H1 (cell line): ENCODE measurements at regions not wholly inside any gene's neighbourhood (a gene's known extent, or its start where the extent isn't known, plus 50 kb on each side); places are given as distances from the start of the nearest gene placed in this dataset.

Source experiments
- CBX5 ChIP-seq: fragments of 300-800, 300-1000 bp; sonication (generic); IDR thresholded peaks from 2 replicates; pipeline ENCODE4 v1.7.1; 2016; ENCODE audit warnings: antibody characterized with exemption, low read length, low read depth
- CEBPB ChIP-seq: IDR thresholded peaks from 2 replicates; pipeline ENCODE4 v1.6.1; 2012; ENCODE audit warnings: low read depth, low read length
- CREB1 ChIP-seq: IDR thresholded peaks from 2 replicates; pipeline ENCODE4 v1.6.1; 2012; ENCODE audit warnings: inconsistent platforms
- GABPA ChIP-seq: IDR thresholded peaks from 2 replicates; pipeline ENCODE4 v1.6.1; 2011; ENCODE audit warnings: mild to moderate bottlenecking, low read length, moderate library complexity, borderline replicate concordance; ENCODE audit not compliant: insufficient read depth
- KDM1A ChIP-seq: fragments of 200-600, 300-600 bp; sonication (generic); IDR thresholded peaks from 2 replicates; pipeline ENCODE4 v1.7.1; 2016; ENCODE audit warnings: mild to moderate bottlenecking, low read length, borderline replicate concordance
- POLR2AphosphoS5 ChIP-seq: IDR thresholded peaks from 2 replicates; pipeline ENCODE4 v1.6.1; 2011; ENCODE audit warnings: low read depth, low read length
- POU5F1 ChIP-seq: IDR thresholded peaks from 2 replicates; pipeline ENCODE4 v1.6.1; 2011; ENCODE audit warnings: low read depth, mild to moderate bottlenecking, low read length, moderate library complexity
- SIRT6 ChIP-seq: IDR thresholded peaks from one replicate; pipeline ENCODE4 v1.7.1; 2012; ENCODE audit warnings: low read length, inconsistent platforms
- SP1 ChIP-seq: IDR thresholded peaks from 2 replicates; pipeline ENCODE4 v1.6.1; 2011; ENCODE audit warnings: low read depth, low read length
- TF ChIP-seq, protein P1 (sequence below): fragments of 300-600 bp; sonication (generic); IDR thresholded peaks from 2 replicates; pipeline ENCODE4 v1.7.1; 2012; ENCODE audit warnings: low read length, moderate library complexity, mild to moderate bottlenecking, inconsistent platforms; ENCODE audit not compliant: insufficient replicate concordance
- TF ChIP-seq, protein P2 (sequence below): IDR thresholded peaks from 2 replicates; pipeline ENCODE4 v1.6.1; 2012; ENCODE audit warnings: low read length, inconsistent platforms

GRCh38 chr4:1471443-1472147 is 65.4 kb upstream of the NKX1-1 start (continued):
- TF ChIP-seq, protein P1, sequence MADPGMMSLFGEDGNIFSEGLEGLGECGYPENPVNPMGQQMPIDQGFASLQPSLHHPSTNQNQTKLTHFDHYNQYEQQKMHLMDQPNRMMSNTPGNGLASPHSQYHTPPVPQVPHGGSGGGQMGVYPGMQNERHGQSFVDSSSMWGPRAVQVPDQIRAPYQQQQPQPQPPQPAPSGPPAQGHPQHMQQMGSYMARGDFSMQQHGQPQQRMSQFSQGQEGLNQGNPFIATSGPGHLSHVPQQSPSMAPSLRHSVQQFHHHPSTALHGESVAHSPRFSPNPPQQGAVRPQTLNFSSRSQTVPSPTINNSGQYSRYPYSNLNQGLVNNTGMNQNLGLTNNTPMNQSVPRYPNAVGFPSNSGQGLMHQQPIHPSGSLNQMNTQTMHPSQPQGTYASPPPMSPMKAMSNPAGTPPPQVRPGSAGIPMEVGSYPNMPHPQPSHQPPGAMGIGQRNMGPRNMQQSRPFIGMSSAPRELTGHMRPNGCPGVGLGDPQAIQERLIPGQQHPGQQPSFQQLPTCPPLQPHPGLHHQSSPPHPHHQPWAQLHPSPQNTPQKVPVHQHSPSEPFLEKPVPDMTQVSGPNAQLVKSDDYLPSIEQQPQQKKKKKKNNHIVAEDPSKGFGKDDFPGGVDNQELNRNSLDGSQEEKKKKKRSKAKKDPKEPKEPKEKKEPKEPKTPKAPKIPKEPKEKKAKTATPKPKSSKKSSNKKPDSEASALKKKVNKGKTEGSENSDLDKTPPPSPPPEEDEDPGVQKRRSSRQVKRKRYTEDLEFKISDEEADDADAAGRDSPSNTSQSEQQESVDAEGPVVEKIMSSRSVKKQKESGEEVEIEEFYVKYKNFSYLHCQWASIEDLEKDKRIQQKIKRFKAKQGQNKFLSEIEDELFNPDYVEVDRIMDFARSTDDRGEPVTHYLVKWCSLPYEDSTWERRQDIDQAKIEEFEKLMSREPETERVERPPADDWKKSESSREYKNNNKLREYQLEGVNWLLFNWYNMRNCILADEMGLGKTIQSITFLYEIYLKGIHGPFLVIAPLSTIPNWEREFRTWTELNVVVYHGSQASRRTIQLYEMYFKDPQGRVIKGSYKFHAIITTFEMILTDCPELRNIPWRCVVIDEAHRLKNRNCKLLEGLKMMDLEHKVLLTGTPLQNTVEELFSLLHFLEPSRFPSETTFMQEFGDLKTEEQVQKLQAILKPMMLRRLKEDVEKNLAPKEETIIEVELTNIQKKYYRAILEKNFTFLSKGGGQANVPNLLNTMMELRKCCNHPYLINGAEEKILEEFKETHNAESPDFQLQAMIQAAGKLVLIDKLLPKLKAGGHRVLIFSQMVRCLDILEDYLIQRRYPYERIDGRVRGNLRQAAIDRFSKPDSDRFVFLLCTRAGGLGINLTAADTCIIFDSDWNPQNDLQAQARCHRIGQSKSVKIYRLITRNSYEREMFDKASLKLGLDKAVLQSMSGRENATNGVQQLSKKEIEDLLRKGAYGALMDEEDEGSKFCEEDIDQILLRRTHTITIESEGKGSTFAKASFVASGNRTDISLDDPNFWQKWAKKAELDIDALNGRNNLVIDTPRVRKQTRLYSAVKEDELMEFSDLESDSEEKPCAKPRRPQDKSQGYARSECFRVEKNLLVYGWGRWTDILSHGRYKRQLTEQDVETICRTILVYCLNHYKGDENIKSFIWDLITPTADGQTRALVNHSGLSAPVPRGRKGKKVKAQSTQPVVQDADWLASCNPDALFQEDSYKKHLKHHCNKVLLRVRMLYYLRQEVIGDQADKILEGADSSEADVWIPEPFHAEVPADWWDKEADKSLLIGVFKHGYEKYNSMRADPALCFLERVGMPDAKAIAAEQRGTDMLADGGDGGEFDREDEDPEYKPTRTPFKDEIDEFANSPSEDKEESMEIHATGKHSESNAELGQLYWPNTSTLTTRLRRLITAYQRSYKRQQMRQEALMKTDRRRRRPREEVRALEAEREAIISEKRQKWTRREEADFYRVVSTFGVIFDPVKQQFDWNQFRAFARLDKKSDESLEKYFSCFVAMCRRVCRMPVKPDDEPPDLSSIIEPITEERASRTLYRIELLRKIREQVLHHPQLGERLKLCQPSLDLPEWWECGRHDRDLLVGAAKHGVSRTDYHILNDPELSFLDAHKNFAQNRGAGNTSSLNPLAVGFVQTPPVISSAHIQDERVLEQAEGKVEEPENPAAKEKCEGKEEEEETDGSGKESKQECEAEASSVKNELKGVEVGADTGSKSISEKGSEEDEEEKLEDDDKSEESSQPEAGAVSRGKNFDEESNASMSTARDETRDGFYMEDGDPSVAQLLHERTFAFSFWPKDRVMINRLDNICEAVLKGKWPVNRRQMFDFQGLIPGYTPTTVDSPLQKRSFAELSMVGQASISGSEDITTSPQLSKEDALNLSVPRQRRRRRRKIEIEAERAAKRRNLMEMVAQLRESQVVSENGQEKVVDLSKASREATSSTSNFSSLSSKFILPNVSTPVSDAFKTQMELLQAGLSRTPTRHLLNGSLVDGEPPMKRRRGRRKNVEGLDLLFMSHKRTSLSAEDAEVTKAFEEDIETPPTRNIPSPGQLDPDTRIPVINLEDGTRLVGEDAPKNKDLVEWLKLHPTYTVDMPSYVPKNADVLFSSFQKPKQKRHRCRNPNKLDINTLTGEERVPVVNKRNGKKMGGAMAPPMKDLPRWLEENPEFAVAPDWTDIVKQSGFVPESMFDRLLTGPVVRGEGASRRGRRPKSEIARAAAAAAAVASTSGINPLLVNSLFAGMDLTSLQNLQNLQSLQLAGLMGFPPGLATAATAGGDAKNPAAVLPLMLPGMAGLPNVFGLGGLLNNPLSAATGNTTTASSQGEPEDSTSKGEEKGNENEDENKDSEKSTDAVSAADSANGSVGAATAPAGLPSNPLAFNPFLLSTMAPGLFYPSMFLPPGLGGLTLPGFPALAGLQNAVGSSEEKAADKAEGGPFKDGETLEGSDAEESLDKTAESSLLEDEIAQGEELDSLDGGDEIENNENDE, result no peak
- TF ChIP-seq SP1 (no peak), CBX5 (no peak), CREB1 (no peak), POU5F1 (no peak), POLR2AphosphoS5 (no peak), KDM1A (no peak), GABPA (no peak), SIRT6 (no peak), CEBPB (no peak)
- TF ChIP-seq, protein P2, sequence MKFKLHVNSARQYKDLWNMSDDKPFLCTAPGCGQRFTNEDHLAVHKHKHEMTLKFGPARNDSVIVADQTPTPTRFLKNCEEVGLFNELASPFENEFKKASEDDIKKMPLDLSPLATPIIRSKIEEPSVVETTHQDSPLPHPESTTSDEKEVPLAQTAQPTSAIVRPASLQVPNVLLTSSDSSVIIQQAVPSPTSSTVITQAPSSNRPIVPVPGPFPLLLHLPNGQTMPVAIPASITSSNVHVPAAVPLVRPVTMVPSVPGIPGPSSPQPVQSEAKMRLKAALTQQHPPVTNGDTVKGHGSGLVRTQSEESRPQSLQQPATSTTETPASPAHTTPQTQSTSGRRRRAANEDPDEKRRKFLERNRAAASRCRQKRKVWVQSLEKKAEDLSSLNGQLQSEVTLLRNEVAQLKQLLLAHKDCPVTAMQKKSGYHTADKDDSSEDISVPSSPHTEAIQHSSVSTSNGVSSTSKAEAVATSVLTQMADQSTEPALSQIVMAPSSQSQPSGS, result no peak
